Mesenchymal stem cell (in vitro differentiated cells and primary cell): ENCODE measurements at regions not wholly inside any gene's neighbourhood (a gene's known extent, or its start where the extent isn't known, plus 50 kb on each side); places are given as distances from the start of the nearest gene placed in this dataset.

Experiments used
- DNase-seq: peaks from one replicate; pipeline ENCODE4 v3.0.0-alpha.2; 2013
- H2AFZ ChIP-seq: one replicate; pipeline ENCODE4 v1.6.1; 2013; ENCODE audit warnings: low read depth, mild to moderate bottlenecking, control low read depth, inconsistent platforms, low read length, moderate library complexity
- H2AK5ac ChIP-seq: 2 replicates; pipeline ENCODE4 v1.6.1; 2013; ENCODE audit warnings: low read length, moderate library complexity, mild to moderate bottlenecking, inconsistent platforms; ENCODE audit not compliant: severe bottlenecking
- H2BK120ac ChIP-seq: one replicate; pipeline ENCODE4 v1.6.1; 2013; ENCODE audit warnings: low read depth, mild to moderate bottlenecking, inconsistent platforms, low read length, moderate library complexity
- H2BK12ac ChIP-seq, 2 experiments: one replicate each; pipeline ENCODE4 v1.6.1; 2013; ENCODE audit warnings: inconsistent platforms in 2 of 2, low read length in 2 of 2, mild to moderate bottlenecking in 2 of 2, moderate library complexity in 2 of 2, control low read depth in 1 of 2
- H2BK15ac ChIP-seq: one replicate; pipeline ENCODE4 v1.6.1; 2013; ENCODE audit warnings: mild to moderate bottlenecking, low read depth, inconsistent platforms; ENCODE audit not compliant: poor library complexity, severe bottlenecking
- H2BK5ac ChIP-seq: 2 replicates; pipeline ENCODE4 v1.6.1; 2013; ENCODE audit warnings: low read depth, mild to moderate bottlenecking, low read length, control low read depth, inconsistent platforms; ENCODE audit not compliant: poor library complexity, severe bottlenecking
- H3K14ac ChIP-seq, 2 experiments: one replicate each; pipeline ENCODE4 v1.6.1; 2013; ENCODE audit warnings: inconsistent platforms in 2 of 2, low read length in 2 of 2, control low read depth in 1 of 2, mild to moderate bottlenecking in 1 of 2, moderate library complexity in 1 of 2
- H3K18ac ChIP-seq, 2 experiments: one replicate each; pipeline ENCODE4 v1.6.1; 2013; ENCODE audit warnings: inconsistent platforms in 2 of 2, low read length in 2 of 2, control low read depth in 1 of 2, low read depth in 1 of 2, mild to moderate bottlenecking in 1 of 2
- H3K23ac ChIP-seq, 2 experiments: one replicate each; pipeline ENCODE4 v1.6.1; 2013; ENCODE audit warnings: inconsistent platforms in 2 of 2, low read length in 2 of 2, mild to moderate bottlenecking in 2 of 2, moderate library complexity in 2 of 2, control low read depth in 1 of 2
- H3K27ac ChIP-seq: 2 replicates; pipeline ENCODE4 v1.5.1; 2013; ENCODE audit warnings: mild to moderate bottlenecking, moderate library complexity, low read length, control low read depth, inconsistent platforms; ENCODE audit not compliant: poor library complexity, severe bottlenecking
- H3K27me3 ChIP-seq, 2 experiments: 2 replicates each; pipeline versions ENCODE4 v1.6.1 to v1.7.0; 2013; ENCODE audit warnings: low read length in 2 of 2, mild to moderate bottlenecking in 2 of 2, moderate library complexity in 2 of 2, control low read depth in 1 of 2, inconsistent platforms in 1 of 2; ENCODE audit not compliant: control insufficient read depth in 1 of 2, insufficient read depth in 1 of 2
- H3K36me3 ChIP-seq, 2 experiments: 2 replicates each; pipeline versions ENCODE4 v1.6.1 to v1.7.0; 2013; ENCODE audit warnings: low read length in 2 of 2, control low read depth in 1 of 2, inconsistent platforms in 1 of 2, low read depth in 1 of 2, mild to moderate bottlenecking in 1 of 2; ENCODE audit not compliant: insufficient read depth in 2 of 2, control insufficient read depth in 1 of 2
- H3K4ac ChIP-seq, 2 experiments: one replicate each; pipeline ENCODE4 v1.6.1; 2013; ENCODE audit warnings: inconsistent platforms in 2 of 2, low read length in 2 of 2, mild to moderate bottlenecking in 2 of 2, moderate library complexity in 2 of 2, control low read depth in 1 of 2, low read depth in 1 of 2
- H3K4me1 ChIP-seq: 2 replicates; pipeline ENCODE4 v1.6.1; 2013; ENCODE audit warnings: low read depth, low read length, control low read depth; ENCODE audit not compliant: control insufficient read depth, insufficient read depth
- H3K4me2 ChIP-seq: 2 replicates; pipeline ENCODE4 v1.6.1; 2013; ENCODE audit warnings: low read length, mild to moderate bottlenecking, inconsistent platforms; ENCODE audit not compliant: poor library complexity, severe bottlenecking
- H3K4me3 ChIP-seq, 2 experiments: 2 replicates each; pipeline versions ENCODE4 v1.5.1 to v1.7.0; 2013; ENCODE audit warnings: low read length in 2 of 2, mild to moderate bottlenecking in 2 of 2, control low read depth in 1 of 2, low read depth in 1 of 2; ENCODE audit not compliant: insufficient read depth in 1 of 2
- H3K79me1 ChIP-seq: replicated peaks from 2 replicates; pipeline ENCODE4 v1.6.1; 2013; ENCODE audit warnings: mild to moderate bottlenecking, control low read depth, low read length, inconsistent platforms; ENCODE audit not compliant: poor library complexity, severe bottlenecking
- H3K9ac ChIP-seq: 2 replicates; pipeline ENCODE4 v1.7.0; 2013; ENCODE audit warnings: mild to moderate bottlenecking, low read length, moderate library complexity
- H3K9me3 ChIP-seq: 2 replicates; pipeline ENCODE4 v1.7.0; 2013; ENCODE audit warnings: mild to moderate bottlenecking, low read length; ENCODE audit not compliant: control insufficient read depth
- H4K8ac ChIP-seq: one replicate; pipeline ENCODE4 v1.6.1; 2013; ENCODE audit warnings: inconsistent platforms, mild to moderate bottlenecking, low read length, moderate library complexity
- H4K91ac ChIP-seq: one replicate; pipeline ENCODE4 v1.6.1; 2013; ENCODE audit warnings: mild to moderate bottlenecking, low read length, inconsistent platforms
- WGBS: methylation state at CpG from one replicate; pipeline ENCODE4 v1.1.7; 2013; ENCODE audit warnings: mixed read lengths; 5-methylcytosine and 5-hydroxymethylcytosine counted together

DNA sequence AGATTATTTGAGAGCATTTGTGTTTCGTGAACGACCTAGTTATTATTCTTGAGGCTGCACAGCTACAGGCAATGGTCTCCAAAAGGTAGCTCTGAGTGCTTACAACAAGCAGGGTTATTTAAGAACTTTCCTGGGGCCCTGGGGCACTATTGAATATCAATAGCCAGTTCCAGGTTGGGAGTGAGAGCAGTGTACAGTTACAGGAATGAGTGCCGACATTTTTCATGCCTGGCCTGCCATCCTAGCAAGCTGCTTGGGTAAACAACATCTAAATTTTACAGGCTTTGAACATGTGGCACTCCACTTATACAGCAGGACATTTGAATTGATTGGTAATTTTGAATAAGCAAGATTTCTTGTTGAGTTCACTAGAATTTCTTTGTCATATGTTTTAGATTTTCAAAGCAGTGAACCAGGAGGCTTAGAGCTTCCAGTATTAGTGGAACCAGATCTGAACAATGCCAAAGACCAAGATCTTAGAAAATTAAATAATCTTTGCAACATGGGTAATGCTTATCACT, 171.9 kb upstream of the GDNF start:
- no peak overlapping the region for H4K91ac ChIP-seq
- no peak overlapping the region for H2BK5ac ChIP-seq
- H2BK12ac ChIP-seq = no peak overlapping the region
- no peak overlapping the region for H2AK5ac ChIP-seq
- no peak overlapping the region for H3K4me3 ChIP-seq
- H3K9me3 ChIP-seq = no peaks in the 10 kb centered on the region
- no peak overlapping the region for H3K23ac ChIP-seq
- no peak overlapping the region for H3K4me2 ChIP-seq
- H3K27me3 ChIP-seq = peaks cover 41 to 82% of the 10 kb centered on the region in 2 experiments
- H2AFZ ChIP-seq = no peak overlapping the region
- no peak overlapping the region for H2BK15ac ChIP-seq
- 81% methylated on average over 3 of the region's 3 CpGs for WGBS
- no peak overlapping the region for H3K27ac ChIP-seq
- no peak for DNase-seq
- H3K4me1 ChIP-seq = no peaks in the 10 kb centered on the region
- H3K9ac ChIP-seq = no peak overlapping the region
- H3K18ac ChIP-seq = no peak overlapping the region
- H2BK120ac ChIP-seq = no peak overlapping the region
- no peaks in the 10 kb centered on the region for H3K36me3 ChIP-seq
- no peak overlapping the region for H3K14ac ChIP-seq
- no peaks in the 10 kb centered on the region for H3K79me1 ChIP-seq
- H4K8ac ChIP-seq = no peak overlapping the region
- H3K4ac ChIP-seq = no peak overlapping the region

DNA sequence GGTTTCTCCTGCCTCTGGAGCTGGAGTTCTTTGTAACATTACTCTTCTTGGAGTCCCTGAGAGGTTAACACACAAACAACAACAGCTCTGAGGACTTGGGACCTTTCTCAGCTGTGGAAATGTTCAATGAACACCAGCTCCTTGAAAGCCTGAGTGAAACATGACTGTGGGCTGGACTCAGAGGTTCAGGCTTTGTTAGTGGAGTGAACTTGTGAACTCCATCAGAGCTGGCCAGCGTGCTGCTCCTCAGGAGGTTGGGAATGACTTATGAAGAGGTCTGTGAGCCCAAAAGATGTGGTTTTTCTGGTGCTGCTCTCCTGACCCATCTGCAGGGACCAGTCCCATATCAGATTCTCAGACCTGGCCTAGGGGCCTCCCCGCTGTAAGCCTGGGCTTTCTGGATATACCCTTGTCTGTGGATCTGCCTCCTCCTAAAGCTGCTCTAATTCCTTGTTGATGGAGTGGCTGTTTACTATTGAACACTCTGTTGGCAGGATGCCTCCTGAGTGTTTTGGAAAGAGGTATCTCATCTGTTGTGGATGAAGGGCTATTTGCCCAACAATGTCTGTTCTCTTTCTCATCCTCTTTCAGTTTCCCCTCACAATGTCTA, 170.0 kb upstream of the GDNF start:
- Histone ChIP-seq H2BK15ac (no peak overlapping the region), H3K4ac (no peak overlapping the region), H3K14ac (no peak overlapping the region), H4K8ac (no peak overlapping the region), H3K23ac (no peak overlapping the region), H3K4me2 (no peak overlapping the region), H3K4me1 (no peaks in the 10 kb centered on the region), H2BK120ac (no peak overlapping the region), H2AK5ac (no peak overlapping the region), H3K9ac (no peak overlapping the region), H2AFZ (no peak overlapping the region), H3K9me3 (no peaks in the 10 kb centered on the region), H3K18ac (no peak overlapping the region), H2BK5ac (no peak overlapping the region), H3K36me3 (no peaks in the 10 kb centered on the region), H3K79me1 (no peaks in the 10 kb centered on the region), H4K91ac (no peak overlapping the region), H2BK12ac (no peak overlapping the region), H3K27me3 (peaks cover 33 to 75% of the 10 kb centered on the region in 2 experiments), H3K27ac (no peak overlapping the region), H3K4me3 (no peak overlapping the region)
- DNase-seq = peak; percentile 28
- 81% methylated on average over 2 of the region's 2 CpGs for WGBS

DNA sequence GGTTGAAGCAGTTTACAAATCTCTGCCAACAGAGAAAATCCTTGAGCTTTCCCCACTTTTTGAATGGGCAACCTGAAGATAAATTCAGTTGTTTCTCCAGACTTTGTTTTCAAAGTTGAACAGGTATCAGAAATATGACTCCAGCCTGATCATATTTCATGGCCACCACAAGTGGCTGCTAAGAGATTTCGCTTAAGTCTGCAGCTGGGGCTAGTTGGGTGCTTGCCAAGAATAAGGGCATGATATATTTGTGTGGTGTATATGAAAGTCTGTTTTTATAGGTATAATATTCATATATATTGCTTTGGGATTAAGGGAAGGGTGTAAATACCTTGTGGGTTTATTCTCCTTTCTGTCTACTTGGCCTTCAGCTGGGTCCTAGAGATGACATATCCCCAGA, 168.4 kb upstream of the GDNF start:
- no peak overlapping the region for H2BK15ac ChIP-seq
- H3K4ac ChIP-seq = no peak overlapping the region
- no peak overlapping the region for H3K18ac ChIP-seq
- no peaks in the 10 kb centered on the region for H3K4me1 ChIP-seq
- H3K36me3 ChIP-seq = no peaks in the 10 kb centered on the region
- peaks cover 28 to 72% of the 10 kb centered on the region in 2 experiments for H3K27me3 ChIP-seq
- H2BK120ac ChIP-seq = no peak overlapping the region
- H3K79me1 ChIP-seq = no peaks in the 10 kb centered on the region
- H3K23ac ChIP-seq = no peak overlapping the region
- H3K27ac ChIP-seq = no peak overlapping the region
- DNase-seq = no peak
- H2AFZ ChIP-seq = no peak overlapping the region
- no peak overlapping the region for H2AK5ac ChIP-seq
- H4K8ac ChIP-seq = no peak overlapping the region
- H3K4me3 ChIP-seq = no peak overlapping the region
- H4K91ac ChIP-seq = no peak overlapping the region
- 86% methylated on average over 1 of the region's 1 CpG for WGBS
- H3K4me2 ChIP-seq = no peak overlapping the region
- no peak overlapping the region for H3K14ac ChIP-seq
- no peak overlapping the region for H2BK12ac ChIP-seq
- H2BK5ac ChIP-seq = no peak overlapping the region
- no peak overlapping the region for H3K9ac ChIP-seq
- no peaks in the 10 kb centered on the region for H3K9me3 ChIP-seq

DNA sequence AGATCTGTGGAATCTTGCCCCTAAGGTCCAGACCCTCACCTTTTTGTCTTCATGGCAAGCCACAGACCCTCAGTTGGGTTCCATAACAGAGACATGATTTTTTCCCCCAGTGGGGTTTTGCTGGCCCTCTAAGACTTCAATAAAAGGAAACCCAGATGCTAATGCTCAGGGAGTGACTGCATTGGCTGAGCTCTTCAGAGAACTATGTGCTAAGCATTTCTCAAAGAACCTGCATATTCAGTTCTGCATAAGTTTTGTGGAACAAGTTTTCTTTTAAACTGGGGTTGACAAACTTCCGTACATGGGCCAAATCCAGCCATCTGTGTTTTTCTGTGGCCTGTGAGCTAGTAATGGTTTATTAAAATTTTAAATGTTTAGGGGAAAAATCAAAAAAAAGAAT, 159.8 kb upstream of the GDNF start:
- Histone ChIP-seq H3K14ac (no peak overlapping the region), H2BK120ac (no peak overlapping the region), H3K36me3 (no peaks in the 10 kb centered on the region), H3K27me3 (peaks cover 10 to 64% of the 10 kb centered on the region in 2 experiments), H4K8ac (no peak overlapping the region), H3K4me1 (no peaks in the 10 kb centered on the region), H2BK5ac (no peak overlapping the region), H3K18ac (no peak overlapping the region), H3K79me1 (no peaks in the 10 kb centered on the region), H2BK15ac (no peak overlapping the region), H3K4me3 (no peak overlapping the region), H2BK12ac (no peak overlapping the region), H3K27ac (no peak overlapping the region), H4K91ac (no peak overlapping the region), H2AFZ (no peak overlapping the region), H3K4me2 (no peak overlapping the region), H3K23ac (no peak overlapping the region), H3K4ac (no peak overlapping the region), H2AK5ac (no peak overlapping the region), H3K9me3 (peaks cover 4% of the 10 kb centered on the region), H3K9ac (no peak overlapping the region)
- no peak for DNase-seq
- 100% methylated on average over 1 of the region's 1 CpG for WGBS
